Kidney (tissue), 13 donors: ENCODE measurements at regions not wholly inside any gene's neighbourhood (a gene's known extent, or its start where the extent isn't known, plus 50 kb on each side); places are given as distances from the start of the nearest gene placed in this dataset.

ENCODE experiments used
- DNase-seq, 5 donors: peaks; one replicate each; pipeline ENCODE4 v3.0.0-alpha.2; 2013 to 2020
- FAIRE-seq: peaks from 2 replicates; lab custom pipeline; 2012; peaks lifted over from hg19 to GRCh38; lab: Jason Lieb, UNC
- H3K27ac ChIP-seq, 2 donors: one replicate each; pipeline ENCODE4 v1.7.0; 2013; ENCODE audit warnings: low read depth in 2 of 2, low read length in 2 of 2, inconsistent platforms in 1 of 2
- H3K27me3 ChIP-seq: one replicate; pipeline ENCODE4 v1.7.1; 2013; ENCODE audit warnings: low read length, inconsistent platforms; ENCODE audit not compliant: control insufficient read depth, insufficient read depth
- H3K36me3 ChIP-seq, 3 donors: one replicate each; pipeline versions ENCODE4 v1.7.0 to v1.7.1; 2013; ENCODE audit warnings: low read length in 3 of 3, control low read depth in 1 of 3, inconsistent platforms in 1 of 3; ENCODE audit not compliant: insufficient read depth in 3 of 3, control insufficient read depth in 2 of 3
- H3K4me1 ChIP-seq, 3 donors: one replicate each; pipeline versions ENCODE4 v1.7.0 to v1.7.1; 2013; ENCODE audit warnings: low read length in 3 of 3, inconsistent platforms in 1 of 3, low read depth in 1 of 3; ENCODE audit not compliant: control insufficient read depth in 2 of 3, insufficient read depth in 2 of 3
- H3K4me3 ChIP-seq, 3 donors: one replicate each; pipeline versions ENCODE4 v1.7.0 to v1.8.1; 2013; ENCODE audit warnings: low read length in 3 of 3, control low read depth in 1 of 3, inconsistent platforms in 1 of 3
- H3K9ac ChIP-seq, 3 donors: one replicate each; pipeline versions ENCODE4 v1.7.0 to v1.7.1; 2013; ENCODE audit warnings: low read length in 3 of 3, control low read depth in 1 of 3, inconsistent platforms in 1 of 3
- H3K9me3 ChIP-seq, 3 donors: one replicate each; pipeline versions ENCODE4 v1.7.0 to v1.7.1; 2013; ENCODE audit warnings: low read length in 3 of 3, control low read depth in 1 of 3, inconsistent platforms in 1 of 3; ENCODE audit not compliant: control insufficient read depth in 2 of 3, insufficient read depth in 1 of 3
- CTCF ChIP-seq: IDR thresholded peaks from 3 replicates; pipeline ENCODE4 v1.5.1; 2012; ENCODE audit warnings: mild to moderate bottlenecking, moderate library complexity, borderline replicate concordance; ENCODE audit not compliant: insufficient read depth; ENCODE audit errors: extremely low read depth
- intact Hi-C: fragments of 100-400 bp; cut with DNase I; formaldehyde crosslinking; loops from one replicate; pipeline ENCODE4 v1.11.1; 2022
- donor health status: control.
- donor health status: control.
- donor health status: control.
- donor health status: control.
- donor health status: control.
- donor health status: DM: yes; HTN: yes; CAD: no.
- donor health status: Normal renal cell carcinoma (clear cell type).

- H3K27ac ChIP-seq: no peak overlapping the region
- no peaks in the 10 kb centered on the region for H3K36me3 ChIP-seq
- TF ChIP-seq CTCF: no peak
- intact Hi-C loops: no loop called here
- H3K9me3 ChIP-seq: no peaks in the 10 kb centered on the region
- FAIRE-seq (peak; percentile 13), DNase-seq (no peak)
- no peak overlapping the region for H3K9ac ChIP-seq
- no peaks in the 10 kb centered on the region for H3K27me3 ChIP-seq
- no peak overlapping the region for H3K4me3 ChIP-seq
- no peaks in the 10 kb centered on the region for H3K4me1 ChIP-seq
Measured at GRCh38 chr14:26938054-26938453, 340.2 kb upstream of the NOVA1 start.

- no peak overlapping the region for H3K9ac ChIP-seq
- no peak for FAIRE-seq
Measured at GRCh38 chr14:26939755-26940154, 341.9 kb upstream of the NOVA1 start.

GRCh38 chr14:26941521-26941920 is 343.7 kb upstream of the NOVA1 start:
- H3K4me3 ChIP-seq: no peak overlapping the region
- H3K36me3 ChIP-seq: no peaks in the 10 kb centered on the region
- FAIRE-seq (no peak), DNase-seq (no peak)
- H3K9ac ChIP-seq: no peak overlapping the region
- no peaks in the 10 kb centered on the region for H3K27me3 ChIP-seq
- TF ChIP-seq CTCF: no peak
- no peak overlapping the region for H3K27ac ChIP-seq
- intact Hi-C loops: no loop called here
- H3K9me3 ChIP-seq: no peaks in the 10 kb centered on the region
- H3K4me1 ChIP-seq: no peaks in the 10 kb centered on the region

More at GRCh38 chr14:26939755-26940154, 341.9 kb upstream of the NOVA1 start:
- no peak for TF ChIP-seq CTCF
- Histone ChIP-seq H3K9me3 (no peaks in the 10 kb centered on the region), H3K4me3 (no peak overlapping the region), H3K27me3 (no peaks in the 10 kb centered on the region), H3K4me1 (no peaks in the 10 kb centered on the region), H3K36me3 (no peaks in the 10 kb centered on the region), H3K27ac (no peak overlapping the region)
- intact Hi-C loops: no loop called here
- DNase-seq: no peak

GRCh38 chr14:26947265-26947664 is 349.4 kb upstream of the NOVA1 start:
- Histone ChIP-seq H3K9ac (no peak overlapping the region), H3K36me3 (no peaks in the 10 kb centered on the region), H3K4me3 (no peak overlapping the region), H3K9me3 (no peaks in the 10 kb centered on the region), H3K27me3 (no peaks in the 10 kb centered on the region), H3K27ac (no peak overlapping the region), H3K4me1 (no peaks in the 10 kb centered on the region)
- no peak for TF ChIP-seq CTCF
- DNase-seq: no peak
- no peak for FAIRE-seq
- intact Hi-C loops: no loop called here
